ENCODE measurements at regions not wholly inside any gene's neighbourhood (a gene's known extent, or its start where the extent isn't known, plus 50 kb on each side); places are given as distances from the start of the nearest gene placed in this dataset.

- Mint-ChIP-seq H3K27ac (no peak overlapping the region), H3K4me1 (ENCODE audit: low read depth) (peaks cover 11% of the 10 kb centered on the region), H3K36me3 (ENCODE audit: insufficient read depth) (peaks cover 2% of the 10 kb centered on the region), H3K9me3 (ENCODE audit: low read depth) (peaks cover 9% of the 10 kb centered on the region), H3K4me3 (ENCODE audit: low read depth) (no peak overlapping the region), H3K27me3 (no peaks in the 10 kb centered on the region)
- TF ChIP-seq, protein P1, sequence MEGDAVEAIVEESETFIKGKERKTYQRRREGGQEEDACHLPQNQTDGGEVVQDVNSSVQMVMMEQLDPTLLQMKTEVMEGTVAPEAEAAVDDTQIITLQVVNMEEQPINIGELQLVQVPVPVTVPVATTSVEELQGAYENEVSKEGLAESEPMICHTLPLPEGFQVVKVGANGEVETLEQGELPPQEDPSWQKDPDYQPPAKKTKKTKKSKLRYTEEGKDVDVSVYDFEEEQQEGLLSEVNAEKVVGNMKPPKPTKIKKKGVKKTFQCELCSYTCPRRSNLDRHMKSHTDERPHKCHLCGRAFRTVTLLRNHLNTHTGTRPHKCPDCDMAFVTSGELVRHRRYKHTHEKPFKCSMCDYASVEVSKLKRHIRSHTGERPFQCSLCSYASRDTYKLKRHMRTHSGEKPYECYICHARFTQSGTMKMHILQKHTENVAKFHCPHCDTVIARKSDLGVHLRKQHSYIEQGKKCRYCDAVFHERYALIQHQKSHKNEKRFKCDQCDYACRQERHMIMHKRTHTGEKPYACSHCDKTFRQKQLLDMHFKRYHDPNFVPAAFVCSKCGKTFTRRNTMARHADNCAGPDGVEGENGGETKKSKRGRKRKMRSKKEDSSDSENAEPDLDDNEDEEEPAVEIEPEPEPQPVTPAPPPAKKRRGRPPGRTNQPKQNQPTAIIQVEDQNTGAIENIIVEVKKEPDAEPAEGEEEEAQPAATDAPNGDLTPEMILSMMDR (IDR thresholded peaks at IDR 0.05; ENCODE audit: unreplicated experiment): no peak
- no peak for DNase-seq (ENCODE audit: low spot score, unreplicated experiment)
These were observed 144.2 kb downstream of the PCSK1 start for GRCh38 chr5:96288845-96289185.

- Mint-ChIP-seq H3K9me3 (ENCODE audit: low read depth) (peaks cover 9% of the 10 kb centered on the region), H3K4me3 (ENCODE audit: low read depth) (no peak overlapping the region), H3K4me1 (ENCODE audit: low read depth) (peaks cover 14% of the 10 kb centered on the region), H3K27ac (no peak overlapping the region), H3K27me3 (no peaks in the 10 kb centered on the region), H3K36me3 (ENCODE audit: insufficient read depth) (peaks cover 2% of the 10 kb centered on the region)
- TF ChIP-seq, protein P1 (IDR thresholded peaks at IDR 0.05; ENCODE audit: unreplicated experiment): no peak
- no peak for DNase-seq (ENCODE audit: low spot score, unreplicated experiment)
These were observed 144.7 kb downstream of the PCSK1 start for GRCh38 chr5:96288166-96288844.

DNA sequence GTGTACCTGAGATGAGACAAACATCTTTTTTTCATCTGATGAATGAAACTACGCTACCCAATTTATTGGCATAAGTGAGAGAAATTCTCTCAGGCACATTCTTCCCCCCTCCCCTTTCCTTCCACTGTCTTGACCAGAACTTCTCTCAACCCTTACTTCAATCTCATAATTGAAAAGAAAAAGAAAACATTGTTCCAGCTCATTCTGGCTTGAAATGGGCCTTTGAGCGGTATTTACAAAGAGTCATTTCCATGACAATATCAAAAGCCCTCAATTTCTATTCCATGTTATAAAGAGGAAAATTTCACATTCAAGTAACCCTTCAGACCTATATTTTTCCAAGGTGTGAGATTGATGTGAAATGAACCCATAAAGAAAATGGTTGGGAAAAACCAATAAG is 145.9 kb downstream of the PCSK1 start:
- Mint-ChIP-seq H3K36me3 (ENCODE audit: insufficient read depth) (peaks cover 2% of the 10 kb centered on the region), H3K27me3 (no peaks in the 10 kb centered on the region), H3K4me3 (ENCODE audit: low read depth) (no peak overlapping the region), H3K9me3 (ENCODE audit: low read depth) (peaks cover 12% of the 10 kb centered on the region), H3K4me1 (ENCODE audit: low read depth) (peaks cover 9% of the 10 kb centered on the region), H3K27ac (no peak overlapping the region)
- TF ChIP-seq, protein P1 (IDR thresholded peaks at IDR 0.05; ENCODE audit: unreplicated experiment): no peak
- DNase-seq (ENCODE audit: low spot score, unreplicated experiment): no peak

DNA sequence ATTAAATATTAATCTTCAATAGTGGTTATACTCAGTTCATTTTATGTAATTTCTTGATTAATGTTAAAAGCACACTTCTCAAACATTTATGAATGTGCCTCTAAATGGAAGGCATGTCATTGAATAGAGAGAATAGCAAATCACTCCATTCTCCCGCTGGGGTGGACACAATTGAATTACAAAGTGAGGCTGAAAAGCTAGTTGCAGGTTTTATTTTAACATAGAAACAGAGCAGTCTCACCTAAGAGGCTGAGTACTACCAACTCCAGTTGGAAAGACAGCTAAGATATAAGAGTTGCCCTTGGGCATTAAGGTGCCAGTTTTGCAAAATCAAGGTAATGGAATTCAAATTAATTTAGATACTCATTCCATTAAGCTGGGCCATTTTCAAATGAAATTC is 147.2 kb downstream of the PCSK1 start:
- Mint-ChIP-seq H3K4me1 (ENCODE audit: low read depth) (peaks cover 9% of the 10 kb centered on the region), H3K36me3 (ENCODE audit: insufficient read depth) (no peaks in the 10 kb centered on the region), H3K27ac (no peak overlapping the region), H3K9me3 (ENCODE audit: low read depth) (peaks cover 7% of the 10 kb centered on the region), H3K27me3 (no peaks in the 10 kb centered on the region), H3K4me3 (ENCODE audit: low read depth) (no peak overlapping the region)
- DNase-seq (ENCODE audit: low spot score, unreplicated experiment): no peak
- TF ChIP-seq, protein P1 (IDR thresholded peaks at IDR 0.05; ENCODE audit: unreplicated experiment): no peak

DNA sequence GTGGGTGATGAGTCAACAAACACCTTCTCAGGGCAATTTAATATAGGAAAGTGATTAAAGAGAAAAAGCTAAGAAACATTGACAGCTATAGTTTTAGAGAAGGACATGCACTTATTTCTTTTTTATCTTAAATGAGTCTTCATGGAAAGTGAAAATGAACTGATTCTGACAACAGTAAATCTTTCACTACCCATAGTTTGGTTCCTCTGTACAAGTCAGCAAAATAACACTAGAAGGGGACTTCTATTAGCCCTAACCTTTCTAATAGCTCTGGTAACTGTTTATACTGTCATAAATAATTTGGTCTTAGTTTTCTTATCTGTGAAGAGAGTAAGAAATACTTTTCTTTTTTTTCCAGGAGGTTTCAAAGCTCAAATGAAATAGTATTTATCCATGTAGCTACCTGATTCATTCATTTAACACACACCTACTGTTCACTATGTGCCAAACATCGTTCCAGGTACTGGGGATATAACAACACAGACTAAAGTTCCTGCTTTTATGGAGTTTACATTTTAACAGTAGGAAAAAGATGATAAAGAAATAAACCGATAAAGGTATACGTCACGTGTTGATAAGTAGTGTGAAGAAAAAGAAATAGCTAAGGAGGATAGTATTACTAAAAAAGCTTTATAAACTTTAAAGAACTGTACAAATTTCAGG is 148.2 kb downstream of the PCSK1 start:
- Mint-ChIP-seq H3K27ac (no peak overlapping the region), H3K4me3 (ENCODE audit: low read depth) (no peak overlapping the region), H3K36me3 (ENCODE audit: insufficient read depth) (no peaks in the 10 kb centered on the region), H3K9me3 (ENCODE audit: low read depth) (peaks cover 7% of the 10 kb centered on the region), H3K27me3 (no peaks in the 10 kb centered on the region), H3K4me1 (ENCODE audit: low read depth) (peaks cover 9% of the 10 kb centered on the region)
- TF ChIP-seq, protein P1 (IDR thresholded peaks at IDR 0.05; ENCODE audit: unreplicated experiment): no peak
- DNase-seq (ENCODE audit: low spot score, unreplicated experiment): no peak
